ENCODE measurements at regions not wholly inside any gene's neighbourhood (a gene's known extent, or its start where the extent isn't known, plus 50 kb on each side); places are given as distances from the start of the nearest gene placed in this dataset.

DNA sequence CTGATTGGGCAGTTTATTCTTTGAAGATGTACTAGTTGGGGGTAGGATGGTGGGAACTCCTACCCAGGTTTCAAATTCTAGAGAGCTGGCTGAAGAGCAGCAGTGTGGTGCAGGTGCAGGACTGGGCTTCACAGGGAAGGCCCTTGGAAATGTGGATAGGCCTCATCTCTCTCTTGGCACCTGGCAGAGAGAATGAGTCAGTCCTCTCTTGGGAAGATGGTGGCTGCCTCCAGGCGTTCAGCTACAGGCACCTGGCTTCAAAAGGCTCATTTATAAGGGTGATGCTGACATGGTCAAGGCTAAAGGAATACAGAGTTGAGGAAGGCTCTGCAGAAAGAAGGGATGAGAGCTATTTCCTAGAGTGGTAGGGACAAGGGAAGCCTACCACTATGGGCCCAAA lies 179.7 kb upstream of the VASH1 start:
- TF ChIP-seq CTCF (IDR thresholded peaks at IDR 0.05; ENCODE audit: low read length) (no peak), EZH2 (optimal IDR thresholded peaks at IDR 0.05; ENCODE audit: low read depth, low read length) (no peak), EZH2phosphoT487 (IDR thresholded peaks at IDR 0.05; ENCODE audit: low read length) (no peak)

Data from MM.1S (cell line).